AG10803 (cell line): ENCODE measurements at regions not wholly inside any gene's neighbourhood (a gene's known extent, or its start where the extent isn't known, plus 50 kb on each side); places are given as distances from the start of the nearest gene placed in this dataset.

Experiments used
- DNase-seq: peaks from one replicate; pipeline ENCODE4 v3.0.0; 2010; ENCODE audit warnings: low read depth
- H3K4me3 ChIP-seq: 2 replicates; pipeline ENCODE4 v1.5.1; 2011; ENCODE audit warnings: mild to moderate bottlenecking, low read length, control low read depth
- TF ChIP-seq, protein P1 (sequence below): conservative IDR thresholded peaks from 2 replicates; pipeline ENCODE4 v1.5.1; 2011; ENCODE audit warnings: mild to moderate bottlenecking, low read length, control low read depth, inconsistent platforms

DNA sequence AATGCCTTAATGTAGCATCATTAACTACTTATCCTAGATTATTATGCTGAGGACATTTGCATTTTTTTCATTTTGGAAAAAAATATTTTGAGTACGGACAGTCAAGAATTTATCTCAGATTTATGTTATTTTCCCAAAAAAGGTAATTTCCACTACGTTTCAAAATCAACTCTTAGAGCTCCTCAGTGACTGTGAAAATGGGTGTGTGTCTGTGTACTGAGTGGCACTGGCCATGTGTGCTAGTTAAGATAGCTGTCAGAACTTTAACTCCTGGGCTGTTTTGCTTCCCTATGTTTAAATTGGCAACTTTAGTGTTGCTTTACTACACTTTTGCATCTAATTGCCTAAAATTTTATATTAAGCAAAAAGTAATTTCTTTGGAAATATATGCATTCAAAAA lies 927.4 kb downstream of the EFNB2 start:
- DNase-seq: no peak
- no peak overlapping the region for H3K4me3 ChIP-seq
- TF ChIP-seq, protein P1, sequence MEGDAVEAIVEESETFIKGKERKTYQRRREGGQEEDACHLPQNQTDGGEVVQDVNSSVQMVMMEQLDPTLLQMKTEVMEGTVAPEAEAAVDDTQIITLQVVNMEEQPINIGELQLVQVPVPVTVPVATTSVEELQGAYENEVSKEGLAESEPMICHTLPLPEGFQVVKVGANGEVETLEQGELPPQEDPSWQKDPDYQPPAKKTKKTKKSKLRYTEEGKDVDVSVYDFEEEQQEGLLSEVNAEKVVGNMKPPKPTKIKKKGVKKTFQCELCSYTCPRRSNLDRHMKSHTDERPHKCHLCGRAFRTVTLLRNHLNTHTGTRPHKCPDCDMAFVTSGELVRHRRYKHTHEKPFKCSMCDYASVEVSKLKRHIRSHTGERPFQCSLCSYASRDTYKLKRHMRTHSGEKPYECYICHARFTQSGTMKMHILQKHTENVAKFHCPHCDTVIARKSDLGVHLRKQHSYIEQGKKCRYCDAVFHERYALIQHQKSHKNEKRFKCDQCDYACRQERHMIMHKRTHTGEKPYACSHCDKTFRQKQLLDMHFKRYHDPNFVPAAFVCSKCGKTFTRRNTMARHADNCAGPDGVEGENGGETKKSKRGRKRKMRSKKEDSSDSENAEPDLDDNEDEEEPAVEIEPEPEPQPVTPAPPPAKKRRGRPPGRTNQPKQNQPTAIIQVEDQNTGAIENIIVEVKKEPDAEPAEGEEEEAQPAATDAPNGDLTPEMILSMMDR: no peak

DNA sequence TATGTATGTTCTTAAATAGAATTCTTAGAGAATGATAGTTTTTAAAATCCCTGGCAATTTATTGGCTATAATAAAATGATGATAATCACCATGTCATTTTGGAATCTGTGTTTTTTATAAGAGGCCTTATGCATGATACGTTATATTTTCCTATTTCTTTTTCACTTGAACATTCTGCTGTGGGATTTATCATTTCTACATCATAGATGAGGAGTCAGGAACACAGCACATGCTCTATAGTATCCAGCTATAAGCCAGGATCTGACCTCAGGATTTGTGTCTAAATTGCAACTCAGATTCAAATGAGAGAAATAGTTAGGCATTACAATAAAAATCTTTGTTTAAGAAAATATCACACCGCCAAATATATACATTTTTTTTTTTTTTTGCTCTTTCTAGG lies 928.0 kb downstream of the EFNB2 start:
- H3K4me3 ChIP-seq: no peak overlapping the region
- TF ChIP-seq, protein P1: no peak
- DNase-seq: no peak

DNA sequence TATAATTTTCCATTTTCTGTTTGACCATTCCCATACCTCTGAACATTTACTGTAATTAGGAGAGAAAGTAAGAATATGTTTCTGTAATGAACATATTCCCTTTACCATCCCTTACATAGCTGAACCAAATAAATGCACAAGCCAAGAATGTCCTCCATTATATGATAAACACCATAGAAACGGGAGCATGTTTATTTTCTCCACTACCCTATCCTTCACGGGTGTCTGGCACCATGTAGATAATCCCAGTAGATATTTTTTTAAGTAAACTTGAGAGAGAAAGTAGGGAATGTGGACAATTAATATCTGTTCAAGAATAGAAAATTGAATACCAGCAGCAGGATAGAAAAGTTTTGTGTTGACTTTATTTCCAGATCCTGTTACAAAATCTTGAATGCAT lies 928.4 kb downstream of the EFNB2 start:
- no peak overlapping the region for H3K4me3 ChIP-seq
- DNase-seq: no peak
- TF ChIP-seq, protein P1: no peak

DNA sequence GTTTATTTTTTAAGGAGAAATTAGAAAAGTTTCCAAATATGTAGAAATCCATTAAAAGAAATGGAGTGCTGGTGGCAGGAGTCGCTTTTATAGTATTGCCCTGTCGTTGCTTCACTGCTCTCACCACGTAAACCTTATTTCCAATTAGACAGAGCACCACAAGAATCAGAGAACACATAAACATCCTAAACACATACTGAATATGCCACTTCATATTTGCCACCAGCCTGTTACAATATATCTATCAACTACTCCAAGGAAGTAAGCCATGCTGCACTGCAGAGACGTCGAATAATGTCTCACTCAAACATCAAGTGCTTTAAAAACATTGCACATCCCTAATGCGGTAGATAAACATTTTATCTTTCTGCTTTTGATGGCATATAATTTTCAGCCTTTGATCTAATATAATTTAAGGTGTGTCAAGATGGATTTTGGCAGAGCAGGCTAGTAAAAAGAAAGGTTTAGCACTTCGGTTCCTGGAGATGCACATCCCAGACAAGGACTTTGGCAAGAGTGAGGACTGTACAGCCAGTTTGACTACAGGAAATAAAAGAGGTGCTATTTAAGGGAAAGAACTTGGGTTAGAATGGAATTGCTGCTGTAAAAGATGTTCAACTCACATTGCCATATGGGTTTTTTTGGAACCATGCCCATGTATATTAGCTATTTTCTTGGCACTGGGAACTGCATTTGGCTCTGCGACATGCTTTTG lies 932.3 kb downstream of the EFNB2 start:
- TF ChIP-seq, protein P1: no peak
- no peak for DNase-seq

DNA sequence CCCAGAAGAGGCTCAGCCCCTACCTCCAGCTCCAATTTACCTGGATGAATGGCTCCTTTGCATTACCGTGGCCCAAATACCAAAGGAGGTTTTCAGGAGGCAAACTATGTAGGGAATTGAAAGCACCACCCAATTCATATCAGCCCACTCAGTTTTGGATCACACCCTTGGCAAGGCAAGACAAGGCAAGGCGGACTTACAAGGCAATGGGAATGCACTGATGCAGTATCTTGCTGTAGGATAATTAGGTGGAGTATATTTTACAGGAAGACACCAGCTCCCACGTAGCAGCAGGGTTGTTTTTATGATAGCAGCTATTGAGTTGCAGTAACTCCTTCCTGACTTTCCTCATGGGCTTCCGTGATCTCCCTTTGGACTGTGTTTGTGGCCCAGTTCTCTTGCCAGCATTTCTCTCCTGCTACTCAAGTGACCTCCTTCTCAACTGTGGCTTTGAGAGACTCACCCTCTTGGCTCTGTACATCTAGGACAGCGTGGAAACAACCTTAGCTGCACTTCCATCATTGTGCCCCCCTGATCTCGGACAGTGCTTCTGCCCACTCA lies 935.9 kb downstream of the EFNB2 start:
- no peak overlapping the region for H3K4me3 ChIP-seq
- DNase-seq: no peak
- TF ChIP-seq, protein P1: no peak

More for the DNA sequence above, 932.3 kb downstream of the EFNB2 start:
- H3K4me3 ChIP-seq: no peak overlapping the region

DNA sequence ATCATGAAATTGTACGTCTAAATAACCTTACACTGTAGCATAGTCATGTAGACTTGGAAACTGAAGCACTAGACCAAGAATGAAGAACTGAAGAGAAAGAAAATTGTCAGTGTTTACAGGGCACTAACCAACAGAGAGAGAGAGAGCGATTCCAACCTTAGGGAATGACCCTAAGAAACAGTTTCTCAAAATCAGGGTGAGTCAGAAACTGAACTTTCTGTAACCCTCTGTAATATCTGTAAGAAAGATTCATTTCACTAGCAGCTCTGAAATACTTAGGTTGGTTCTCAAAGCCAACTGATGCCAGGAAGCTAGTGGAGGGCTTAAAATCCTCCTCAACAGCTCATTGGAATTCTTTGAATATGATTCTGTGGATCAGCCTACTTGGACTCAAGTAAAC lies 936.9 kb downstream of the EFNB2 start:
- TF ChIP-seq, protein P1: no peak
- H3K4me3 ChIP-seq: no peak overlapping the region
- DNase-seq: peak; percentile 3

DNA sequence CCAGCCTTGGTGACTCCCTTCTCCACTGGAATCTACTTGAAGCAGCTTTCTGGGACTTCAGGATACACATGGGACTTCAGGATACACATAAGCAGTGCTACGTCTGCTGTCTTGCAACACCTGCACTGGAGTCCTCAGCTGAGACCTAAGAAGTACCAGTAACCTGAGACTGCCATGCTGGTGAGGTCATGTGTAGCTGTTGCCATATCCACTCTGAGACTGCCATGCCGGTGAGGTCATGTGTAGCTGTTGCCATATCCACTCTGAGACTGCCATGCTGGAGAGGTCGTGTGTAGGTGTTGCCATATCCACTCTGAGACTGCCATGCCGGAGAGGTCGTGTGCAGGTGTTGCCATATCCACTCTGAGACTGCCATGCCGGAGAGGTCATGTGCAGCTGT lies 937.9 kb downstream of the EFNB2 start:
- DNase-seq: no peak
- TF ChIP-seq, protein P1: no peak
- H3K4me3 ChIP-seq: no peak overlapping the region
